ENCODE measurements at regions not wholly inside any gene's neighbourhood (a gene's known extent, or its start where the extent isn't known, plus 50 kb on each side); places are given as distances from the start of the nearest gene placed in this dataset.

GRCh38 chr3:74564560-74564959 is 49.9 kb downstream of the CNTN3 start:
- Histone ChIP-seq H3K4me3 (no peak overlapping the region), H3K27me3 (no peaks in the 10 kb centered on the region), H3K9me3 (no peaks in the 10 kb centered on the region), H3K36me3 (no peaks in the 10 kb centered on the region)
- DNase-seq, result no peak

- Histone ChIP-seq H3K27me3 (no peaks in the 10 kb centered on the region), H3K36me3 (no peaks in the 10 kb centered on the region), H3K4me3 (no peak overlapping the region), H3K9me3 (no peaks in the 10 kb centered on the region)
- no peak for DNase-seq
Observed at GRCh38 chr3:74562558-74563269, 51.7 kb downstream of the CNTN3 start.

GRCh38 chr3:74561881-74562280 is 52.6 kb downstream of the CNTN3 start:
- Histone ChIP-seq H3K36me3 (no peaks in the 10 kb centered on the region), H3K9me3 (no peaks in the 10 kb centered on the region), H3K27me3 (no peaks in the 10 kb centered on the region), H3K4me3 (no peak overlapping the region)
- no peak for DNase-seq

GRCh38 chr3:74559261-74559660 is 55.2 kb downstream of the CNTN3 start:
- no peak for DNase-seq
- no peaks in the 10 kb centered on the region for H3K36me3 ChIP-seq
- H3K27me3 ChIP-seq, result no peaks in the 10 kb centered on the region
- H3K9me3 ChIP-seq, result no peaks in the 10 kb centered on the region
- no peak overlapping the region for H3K4me3 ChIP-seq

GRCh38 chr3:74550686-74551085 is 63.8 kb downstream of the CNTN3 start:
- no peaks in the 10 kb centered on the region for H3K27me3 ChIP-seq
- no peaks in the 10 kb centered on the region for H3K36me3 ChIP-seq
- no peaks in the 10 kb centered on the region for H3K9me3 ChIP-seq
- DNase-seq, result no peak
- H3K4me3 ChIP-seq, result no peak overlapping the region

GRCh38 chr3:74546426-74546825 is 68.0 kb downstream of the CNTN3 start:
- DNase-seq, result peak; percentile 80
- H3K36me3 ChIP-seq, result no peaks in the 10 kb centered on the region
- H3K27me3 ChIP-seq, result no peaks in the 10 kb centered on the region
- H3K9me3 ChIP-seq, result no peaks in the 10 kb centered on the region
- no peak overlapping the region for H3K4me3 ChIP-seq

- Histone ChIP-seq H3K4me3 (no peak overlapping the region), H3K36me3 (no peaks in the 10 kb centered on the region), H3K27me3 (no peaks in the 10 kb centered on the region), H3K9me3 (no peaks in the 10 kb centered on the region)
- DNase-seq, result no peak
Observed at GRCh38 chr3:74542441-74542840, 72.0 kb downstream of the CNTN3 start.

- no peaks in the 10 kb centered on the region for H3K9me3 ChIP-seq
- H3K27me3 ChIP-seq, result no peaks in the 10 kb centered on the region
- H3K4me3 ChIP-seq, result no peak overlapping the region
- H3K36me3 ChIP-seq, result no peaks in the 10 kb centered on the region
- DNase-seq, result no peak
Observed at GRCh38 chr3:74539876-74540275, 74.6 kb downstream of the CNTN3 start.

GRCh38 chr3:74538669-74539068 is 75.8 kb downstream of the CNTN3 start:
- Histone ChIP-seq H3K4me3 (no peak overlapping the region), H3K36me3 (no peaks in the 10 kb centered on the region), H3K9me3 (no peaks in the 10 kb centered on the region), H3K27me3 (no peaks in the 10 kb centered on the region)
- DNase-seq, result no peak

GRCh38 chr3:74537857-74538256 is 76.6 kb downstream of the CNTN3 start:
- H3K4me3 ChIP-seq, result no peak overlapping the region
- no peaks in the 10 kb centered on the region for H3K9me3 ChIP-seq
- no peak for DNase-seq
- H3K27me3 ChIP-seq, result no peaks in the 10 kb centered on the region
- H3K36me3 ChIP-seq, result no peaks in the 10 kb centered on the region

- Histone ChIP-seq H3K4me3 (no peak overlapping the region), H3K27me3 (no peaks in the 10 kb centered on the region), H3K9me3 (no peaks in the 10 kb centered on the region), H3K36me3 (no peaks in the 10 kb centered on the region)
- peak; percentile 57 for DNase-seq
Observed at GRCh38 chr3:74537164-74537563, 77.3 kb downstream of the CNTN3 start.

GRCh38 chr3:74535281-74535680 is 79.2 kb downstream of the CNTN3 start:
- no peaks in the 10 kb centered on the region for H3K9me3 ChIP-seq
- no peak for DNase-seq
- no peaks in the 10 kb centered on the region for H3K36me3 ChIP-seq
- no peak overlapping the region for H3K4me3 ChIP-seq
- no peaks in the 10 kb centered on the region for H3K27me3 ChIP-seq

- H3K27me3 ChIP-seq, result no peaks in the 10 kb centered on the region
- no peak overlapping the region for H3K4me3 ChIP-seq
- no peaks in the 10 kb centered on the region for H3K36me3 ChIP-seq
- no peak for DNase-seq
- no peaks in the 10 kb centered on the region for H3K9me3 ChIP-seq
Observed at GRCh38 chr3:74534611-74535010, 79.8 kb downstream of the CNTN3 start.

GRCh38 chr3:74532446-74532845 is 82.0 kb downstream of the CNTN3 start:
- no peak overlapping the region for H3K4me3 ChIP-seq
- no peaks in the 10 kb centered on the region for H3K27me3 ChIP-seq
- peak; percentile 64 for DNase-seq

GRCh38 chr3:74531491-74531890 is 83.0 kb downstream of the CNTN3 start:
- Histone ChIP-seq H3K27me3 (no peaks in the 10 kb centered on the region), H3K9me3 (no peaks in the 10 kb centered on the region), H3K4me3 (no peak overlapping the region), H3K36me3 (no peaks in the 10 kb centered on the region)
- no peak for DNase-seq

More at GRCh38 chr3:74532446-74532845, 82.0 kb downstream of the CNTN3 start:
- Histone ChIP-seq H3K36me3 (no peaks in the 10 kb centered on the region), H3K9me3 (no peaks in the 10 kb centered on the region)

GRCh38 chr3:74529145-74529544 is 85.3 kb downstream of the CNTN3 start:
- H3K9me3 ChIP-seq, result no peaks in the 10 kb centered on the region
- no peak overlapping the region for H3K4me3 ChIP-seq
- H3K27me3 ChIP-seq, result no peaks in the 10 kb centered on the region
- H3K36me3 ChIP-seq, result no peaks in the 10 kb centered on the region
- no peak for DNase-seq

GRCh38 chr3:74527566-74527965 is 86.9 kb downstream of the CNTN3 start:
- no peaks in the 10 kb centered on the region for H3K36me3 ChIP-seq
- H3K9me3 ChIP-seq, result no peaks in the 10 kb centered on the region
- DNase-seq, result no peak
- H3K4me3 ChIP-seq, result no peak overlapping the region
- H3K27me3 ChIP-seq, result no peaks in the 10 kb centered on the region

GRCh38 chr3:74523811-74524210 is 90.6 kb downstream of the CNTN3 start:
- DNase-seq, result no peak
- H3K27me3 ChIP-seq, result no peaks in the 10 kb centered on the region
- no peak overlapping the region for H3K4me3 ChIP-seq
- no peaks in the 10 kb centered on the region for H3K9me3 ChIP-seq
- H3K36me3 ChIP-seq, result no peaks in the 10 kb centered on the region

- H3K36me3 ChIP-seq, result no peaks in the 10 kb centered on the region
- no peak overlapping the region for H3K4me3 ChIP-seq
- no peak for DNase-seq
- H3K9me3 ChIP-seq, result no peaks in the 10 kb centered on the region
- no peaks in the 10 kb centered on the region for H3K27me3 ChIP-seq
Observed at GRCh38 chr3:74520895-74521294, 93.6 kb downstream of the CNTN3 start.

Measured in MG63 (cell line).